GM21737 (cell line): ENCODE measurements at regions not wholly inside any gene's neighbourhood (a gene's known extent, or its start where the extent isn't known, plus 50 kb on each side); places are given as distances from the start of the nearest gene placed in this dataset.
A peak's percentile ranks its signal among the peaks of the same experiment; 100 is the strongest.

Experiments used
- ATAC-seq: cut with Tn5 transposase; IDR thresholded peaks from one replicate; pipeline ENCODE4 v1.9.1; 2021; ENCODE audit warnings: mild to moderate bottlenecking, moderate library complexity; ENCODE audit not compliant: unreplicated experiment

- no peak for ATAC-seq
These were observed 85.8 kb upstream of the NEUROD1 start for GRCh38 chr2:181766129-181766528.

DNA sequence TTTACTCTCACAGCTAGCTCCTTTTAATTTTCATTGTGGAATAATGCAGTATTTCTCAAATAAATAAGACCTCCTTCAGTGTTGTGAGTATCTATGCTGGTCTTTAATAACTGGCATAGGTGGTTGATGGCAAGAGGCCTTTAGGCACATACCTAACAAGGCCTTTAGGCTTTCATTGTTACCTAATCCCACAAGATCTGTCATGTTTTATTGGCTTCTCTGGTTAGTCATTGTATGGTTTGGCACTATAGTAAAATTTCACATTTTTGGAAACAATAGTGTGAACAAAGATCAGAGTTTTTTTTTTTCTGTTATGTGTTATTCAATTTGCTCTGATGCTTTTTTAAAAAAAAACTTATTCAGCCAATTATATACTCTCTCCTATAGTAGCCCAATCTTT, 89.8 kb upstream of the NEUROD1 start:
- no peak for ATAC-seq

GRCh38 chr2:181771356-181771755, 91.0 kb upstream of the NEUROD1 start:
- no peak for ATAC-seq

- no peak for ATAC-seq
These were observed 92.0 kb upstream of the NEUROD1 start for GRCh38 chr2:181772334-181772733.

DNA sequence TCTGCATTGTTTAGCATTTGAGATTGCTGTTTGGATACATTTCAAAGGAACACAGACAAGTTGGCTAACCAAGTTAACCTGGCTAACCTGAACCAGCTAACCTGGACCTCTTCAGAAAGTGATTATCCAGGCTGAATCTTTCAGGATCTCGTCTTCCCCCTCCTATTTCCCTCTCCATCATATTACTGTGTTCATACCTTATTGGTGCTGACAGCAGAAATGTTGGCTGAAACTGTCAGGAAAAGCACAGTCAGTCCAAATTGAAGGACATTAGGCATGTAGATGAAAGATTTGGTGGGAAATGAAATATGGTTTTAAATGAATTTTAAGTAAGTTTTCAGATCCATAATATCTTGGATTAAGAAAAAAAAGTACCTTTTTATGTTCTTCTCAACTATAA, 92.5 kb upstream of the NEUROD1 start:
- ATAC-seq = no peak

- ATAC-seq = no peak
These were observed 94.4 kb upstream of the NEUROD1 start for GRCh38 chr2:181774685-181775084.

- no peak for ATAC-seq
These were observed 96.0 kb upstream of the NEUROD1 start for GRCh38 chr2:181776336-181776735.

- no peak for ATAC-seq
These were observed 97.4 kb upstream of the NEUROD1 start for GRCh38 chr2:181777734-181778133.

DNA sequence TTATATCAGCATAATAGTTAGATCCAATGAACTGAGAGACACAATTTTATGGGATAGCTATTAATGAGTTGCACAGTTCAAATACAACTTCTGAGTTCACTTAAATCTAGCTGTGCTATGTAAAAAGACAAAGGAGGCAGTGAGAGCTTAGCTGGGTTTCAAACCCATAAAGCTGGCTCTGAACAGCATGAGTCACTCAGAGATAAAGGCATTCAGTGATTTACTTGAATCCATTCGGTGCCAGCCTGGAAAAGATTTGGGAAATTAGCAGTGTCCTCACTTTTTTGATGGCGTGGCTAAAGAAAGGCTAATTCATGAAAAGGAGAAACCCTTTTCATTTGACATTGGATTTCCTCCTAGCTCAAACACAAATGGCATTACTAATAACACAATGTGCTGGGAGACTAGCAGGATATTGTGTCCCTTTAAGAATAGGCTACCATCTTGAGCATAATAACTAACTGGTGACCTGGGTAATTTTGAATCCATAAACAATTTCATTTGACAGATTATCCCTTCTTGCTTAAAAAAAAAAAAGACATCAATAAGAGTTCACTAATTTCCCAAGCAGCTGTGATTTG, 98.4 kb upstream of the NEUROD1 start:
- ATAC-seq = no peak

GRCh38 chr2:181779288-181780021, 99.1 kb upstream of the NEUROD1 start:
- ATAC-seq = no peak

DNA sequence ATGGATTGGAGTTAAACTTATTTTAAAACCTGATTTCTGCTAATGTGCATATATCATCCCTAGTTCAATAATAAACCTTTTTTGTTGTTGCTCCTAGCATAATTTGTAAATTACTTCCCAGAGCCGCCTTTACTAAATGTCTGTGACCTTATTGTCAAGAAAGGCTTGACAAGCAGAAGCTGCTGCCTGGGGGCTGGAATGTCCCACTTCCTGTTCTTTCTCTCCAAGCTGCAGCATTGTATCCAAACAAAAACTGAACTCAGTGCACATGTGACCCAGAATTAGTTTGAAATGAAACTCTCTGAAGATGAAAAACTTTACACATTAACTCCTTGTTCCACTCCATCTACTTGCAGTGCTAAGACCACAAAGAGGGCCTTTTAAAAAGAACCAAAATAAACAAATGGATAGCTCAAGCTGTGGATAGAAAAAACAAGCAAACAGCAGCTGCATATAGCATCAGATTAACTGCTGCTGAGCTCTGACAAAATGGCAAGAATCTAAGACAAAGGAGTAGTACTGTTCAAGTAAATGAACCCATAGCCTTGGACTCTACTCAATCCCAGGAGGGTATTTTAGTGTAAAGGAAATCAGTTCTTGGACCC, 99.8 kb upstream of the NEUROD1 start:
- ATAC-seq = peak; percentile 86

DNA sequence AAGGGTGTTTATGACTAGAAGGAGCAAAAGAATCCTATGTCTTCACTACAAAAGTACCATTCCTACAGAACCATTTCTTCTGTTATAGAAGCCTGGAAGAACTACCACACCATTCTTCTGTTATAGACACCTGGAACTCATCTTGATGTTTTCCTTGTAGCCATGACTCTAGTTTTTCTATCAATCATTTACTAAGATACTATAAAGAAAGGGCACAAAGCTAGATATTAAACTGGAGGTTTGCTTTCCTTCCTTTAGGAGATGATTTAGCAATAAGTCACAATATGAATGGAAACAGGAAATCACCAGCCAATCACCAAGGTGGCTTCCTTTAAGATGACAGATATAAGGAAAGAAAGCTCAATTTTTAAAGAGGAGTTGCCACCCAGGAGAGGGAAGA, 100.3 kb upstream of the NEUROD1 start:
- peak; percentile 35 for ATAC-seq

GRCh38 chr2:181781078-181781786, 100.9 kb upstream of the NEUROD1 start:
- peak; percentile 35 for ATAC-seq

DNA sequence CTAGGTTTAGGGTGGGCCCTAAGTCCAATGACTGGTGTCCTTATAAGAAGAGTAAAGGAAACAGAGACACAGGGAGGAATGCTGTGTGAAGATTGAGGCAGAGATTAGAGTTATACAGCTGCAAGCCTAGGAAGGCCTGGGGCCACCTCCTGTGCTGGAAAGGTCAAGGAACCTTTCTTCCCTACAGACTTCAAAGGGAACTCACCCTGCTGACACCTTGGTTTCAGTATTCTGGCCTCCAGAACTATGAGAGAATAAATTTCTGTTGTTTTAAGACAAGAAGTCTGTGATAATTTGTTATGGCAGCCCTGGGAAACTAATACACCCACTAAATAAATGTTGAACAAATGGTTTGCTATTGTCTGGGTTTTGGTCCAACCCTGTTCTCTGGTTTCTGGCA, 102.3 kb upstream of the NEUROD1 start:
- ATAC-seq = no peak

DNA sequence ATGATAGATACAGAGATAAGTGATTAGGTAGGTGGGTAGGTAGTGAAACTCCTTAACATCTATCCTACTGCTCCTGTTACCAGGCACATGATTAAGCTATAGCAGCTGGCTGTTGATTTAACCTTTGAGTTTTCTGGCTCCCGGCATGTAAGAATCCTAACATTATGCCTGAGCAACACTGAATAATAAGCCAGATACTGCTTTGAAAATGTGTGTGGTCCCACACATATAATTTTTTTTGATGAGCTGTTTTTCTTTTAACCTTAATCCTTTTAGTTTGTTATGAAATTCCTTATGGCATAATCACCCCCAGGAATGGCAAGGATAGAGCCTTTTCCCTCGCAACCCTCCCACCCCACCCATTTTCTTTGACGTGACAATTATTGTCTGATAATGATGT, 104.2 kb upstream of the NEUROD1 start:
- ATAC-seq = no peak

GRCh38 chr2:181785691-181786344, 105.5 kb upstream of the NEUROD1 start:
- no peak for ATAC-seq

DNA sequence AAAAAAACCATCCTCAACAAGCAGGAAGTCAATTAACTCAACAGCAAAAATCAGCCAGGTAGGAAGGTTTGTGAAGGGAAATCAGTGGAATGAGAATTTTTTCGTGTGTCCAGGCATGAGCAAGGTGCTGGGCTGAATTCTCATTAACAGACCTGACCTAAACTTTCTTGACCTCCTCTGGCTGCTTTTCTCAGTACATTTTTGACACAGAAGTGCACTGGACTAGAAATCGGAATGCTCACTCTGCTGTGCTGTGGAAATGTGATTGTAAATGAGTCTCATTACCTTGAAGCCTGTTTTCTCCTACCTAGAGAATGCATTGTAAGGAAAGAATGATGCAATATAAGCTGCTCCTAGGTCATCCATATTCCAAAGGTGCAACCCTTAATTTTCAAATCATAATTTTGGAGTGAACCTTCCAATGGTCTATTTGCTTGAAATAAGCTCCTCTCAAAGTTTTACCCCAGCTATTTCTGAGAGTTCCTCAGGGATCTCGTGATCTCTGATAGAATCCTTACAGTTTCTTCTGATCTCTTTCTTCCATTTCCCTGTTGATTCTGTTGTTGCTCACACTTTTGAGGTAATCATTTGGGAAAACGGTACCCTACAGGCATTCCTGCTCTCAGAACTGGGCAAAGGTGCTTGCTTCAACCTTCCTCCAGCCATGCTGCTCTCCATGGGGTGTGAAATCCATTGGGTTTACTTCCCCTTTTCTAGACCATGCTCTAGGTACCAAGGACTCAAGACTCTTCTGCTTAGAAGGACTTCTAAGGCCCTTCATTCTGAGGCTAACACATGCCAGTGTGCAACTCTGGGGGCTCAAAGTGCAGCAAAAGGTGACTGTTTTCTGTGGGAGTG, 104.9 kb upstream of the ITPRID2 start:
- ATAC-seq = no peak

GRCh38 chr2:181787310-181788048, 104.1 kb upstream of the ITPRID2 start:
- ATAC-seq = no peak

GRCh38 chr2:181788897-181789555, 102.5 kb upstream of the ITPRID2 start:
- no peak for ATAC-seq
